PC-3 (cell line): ENCODE measurements at regions not wholly inside any gene's neighbourhood (a gene's known extent, or its start where the extent isn't known, plus 50 kb on each side); places are given as distances from the start of the nearest gene placed in this dataset.

ENCODE experiments used
- EZH2 ChIP-seq: fragments of 300-600 bp; sonication (generic); IDR thresholded peaks from one replicate; pipeline ENCODE4 v1.6.1; 2017; ENCODE audit warnings: antibody characterized with exemption, mild to moderate bottlenecking, low read length; ENCODE audit not compliant: unreplicated experiment
- EZH2phosphoT487 ChIP-seq: fragments of 300-600 bp; sonication (generic); IDR thresholded peaks from 2 replicates; pipeline ENCODE4 v1.6.1; 2018; ENCODE audit warnings: mild to moderate bottlenecking, antibody characterized with exemption, low read length, borderline replicate concordance
- TF ChIP-seq, protein P1 (sequence below): fragments of 300-600 bp; sonication (generic); conservative IDR thresholded peaks from 2 replicates; pipeline ENCODE4 v1.5.1; 2017; ENCODE audit warnings: antibody characterized with exemption, low read depth, mild to moderate bottlenecking, low read length

DNA sequence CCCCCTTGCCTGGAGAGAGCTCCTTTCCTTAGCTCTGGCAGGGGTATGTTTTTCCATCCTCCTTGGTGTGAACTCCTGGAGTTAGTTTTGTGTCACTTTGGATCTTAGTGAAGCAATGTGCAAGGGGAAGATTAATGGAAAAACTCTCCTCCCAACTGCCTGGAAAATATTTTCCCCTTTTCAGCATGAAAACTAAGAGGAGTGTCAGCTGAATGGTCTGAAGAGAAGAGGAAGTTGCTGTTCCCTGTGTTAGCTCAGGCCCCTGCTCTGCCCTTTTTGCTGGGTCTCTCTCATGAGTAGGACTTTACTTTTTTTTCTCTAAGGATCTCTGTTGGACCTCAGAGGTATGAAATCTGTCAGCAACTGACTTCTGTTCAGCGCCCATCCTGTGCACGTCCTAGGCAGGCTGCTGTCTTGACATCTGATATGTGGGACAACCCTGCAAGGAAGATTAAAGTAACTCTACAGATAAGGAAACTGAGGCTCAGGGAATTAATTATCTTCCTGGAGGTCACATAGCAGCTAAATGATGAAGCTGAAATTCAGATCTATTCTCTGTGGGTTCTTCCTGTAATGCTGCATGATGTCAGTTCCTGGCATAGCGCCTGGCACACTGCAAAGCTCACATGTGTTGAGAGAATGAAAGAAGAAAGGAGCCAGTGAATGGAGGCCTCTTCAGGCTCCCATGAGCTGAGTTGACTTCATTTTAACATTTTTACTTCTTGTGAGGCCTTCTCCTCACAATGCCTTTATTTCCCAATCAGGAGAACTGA lies 109.7 kb upstream of the GALNT15 start:
- TF ChIP-seq, protein P1, sequence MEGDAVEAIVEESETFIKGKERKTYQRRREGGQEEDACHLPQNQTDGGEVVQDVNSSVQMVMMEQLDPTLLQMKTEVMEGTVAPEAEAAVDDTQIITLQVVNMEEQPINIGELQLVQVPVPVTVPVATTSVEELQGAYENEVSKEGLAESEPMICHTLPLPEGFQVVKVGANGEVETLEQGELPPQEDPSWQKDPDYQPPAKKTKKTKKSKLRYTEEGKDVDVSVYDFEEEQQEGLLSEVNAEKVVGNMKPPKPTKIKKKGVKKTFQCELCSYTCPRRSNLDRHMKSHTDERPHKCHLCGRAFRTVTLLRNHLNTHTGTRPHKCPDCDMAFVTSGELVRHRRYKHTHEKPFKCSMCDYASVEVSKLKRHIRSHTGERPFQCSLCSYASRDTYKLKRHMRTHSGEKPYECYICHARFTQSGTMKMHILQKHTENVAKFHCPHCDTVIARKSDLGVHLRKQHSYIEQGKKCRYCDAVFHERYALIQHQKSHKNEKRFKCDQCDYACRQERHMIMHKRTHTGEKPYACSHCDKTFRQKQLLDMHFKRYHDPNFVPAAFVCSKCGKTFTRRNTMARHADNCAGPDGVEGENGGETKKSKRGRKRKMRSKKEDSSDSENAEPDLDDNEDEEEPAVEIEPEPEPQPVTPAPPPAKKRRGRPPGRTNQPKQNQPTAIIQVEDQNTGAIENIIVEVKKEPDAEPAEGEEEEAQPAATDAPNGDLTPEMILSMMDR, result no peak
- no peak for TF ChIP-seq EZH2phosphoT487
- no peak for TF ChIP-seq EZH2
